Activated T-cell treated with anti-CD3 and anti-CD28 coated beads, Interleukin-2, amount 50 U/mL, for 4 hours (primary cell): ENCODE measurements at regions not wholly inside any gene's neighbourhood (a gene's known extent, or its start where the extent isn't known, plus 50 kb on each side); places are given as distances from the start of the nearest gene placed in this dataset.
"Not testable (repeated sequence)": the region's sequence is repeated elsewhere in the genome, so short reads cannot be mapped to it uniquely, and the experiment has no call there.

Source experiments
- ATAC-seq, 2 donors: fragments of 200-7000 bp; cut with Tn5 transposase; one replicate each; pipeline ENCODE4 v1.10.0; 2021
- DNase-seq: peaks from one replicate; pipeline ENCODE4 v3.0.0-alpha.2; 2020
- H3K27me3 Mint-ChIP-seq: one replicate; pipeline ENCODE4 v1.8.0; 2021; ENCODE audit warnings: low read depth, mixed read lengths
- H3K36me3 Mint-ChIP-seq: one replicate; pipeline ENCODE4 v1.8.0; 2022; ENCODE audit warnings: mixed read lengths; ENCODE audit not compliant: insufficient read depth
- H3K4me1 Mint-ChIP-seq: one replicate; pipeline ENCODE4 v1.8.0; 2021; ENCODE audit warnings: low read depth, mixed read lengths
- H3K4me3 Mint-ChIP-seq: one replicate; pipeline ENCODE4 v1.8.0; 2021; ENCODE audit warnings: mild to moderate bottlenecking, moderate library complexity, mixed read lengths
- H3K9me3 Mint-ChIP-seq: one replicate; pipeline ENCODE4 v1.8.0; 2021; ENCODE audit warnings: mixed read lengths

GRCh38 chr10:34895046-34895445 lies 80.0 kb upstream of the PARD3 start:
- not testable (repeated sequence) for H3K9me3 Mint-ChIP-seq, H3K36me3 Mint-ChIP-seq, DNase-seq, H3K4me3 Mint-ChIP-seq, ATAC-seq, H3K4me1 Mint-ChIP-seq
- H3K27me3 Mint-ChIP-seq, result peaks cover 17% of the 10 kb centered on the region

GRCh38 chr10:34892521-34892920 lies 77.4 kb upstream of the PARD3 start:
- DNase-seq, ATAC-seq, H3K4me1 Mint-ChIP-seq, H3K9me3 Mint-ChIP-seq, H3K4me3 Mint-ChIP-seq, H3K36me3 Mint-ChIP-seq: not testable (repeated sequence)
- peaks cover 15% of the 10 kb centered on the region for H3K27me3 Mint-ChIP-seq

- Mint-ChIP-seq H3K36me3 (no peaks in the 10 kb centered on the region), H3K9me3 (no peaks in the 10 kb centered on the region), H3K4me3 (no peak overlapping the region), H3K27me3 (peaks cover 11% of the 10 kb centered on the region), H3K4me1 (no peaks in the 10 kb centered on the region)
- no peak for ATAC-seq
- no peak for DNase-seq
Observed at GRCh38 chr10:34890939-34891338, 75.8 kb upstream of the PARD3 start.

- H3K27me3 Mint-ChIP-seq, result peaks cover 6% of the 10 kb centered on the region
- no peaks in the 10 kb centered on the region for H3K9me3 Mint-ChIP-seq
- ATAC-seq (no peak), DNase-seq (no peak)
- H3K4me1 Mint-ChIP-seq, result no peaks in the 10 kb centered on the region
- no peaks in the 10 kb centered on the region for H3K36me3 Mint-ChIP-seq
- H3K4me3 Mint-ChIP-seq, result no peak overlapping the region
Observed at GRCh38 chr10:34889004-34889869, 74.1 kb upstream of the PARD3 start.

- ATAC-seq (no peak), DNase-seq (no peak)
- H3K4me1 Mint-ChIP-seq, result no peaks in the 10 kb centered on the region
- no peaks in the 10 kb centered on the region for H3K36me3 Mint-ChIP-seq
- no peaks in the 10 kb centered on the region for H3K27me3 Mint-ChIP-seq
- no peak overlapping the region for H3K4me3 Mint-ChIP-seq
- no peaks in the 10 kb centered on the region for H3K9me3 Mint-ChIP-seq
Observed at GRCh38 chr10:34886906-34887642, 72.0 kb upstream of the PARD3 start.

GRCh38 chr10:34885898-34886297 lies 70.8 kb upstream of the PARD3 start:
- Mint-ChIP-seq H3K27me3 (no peaks in the 10 kb centered on the region), H3K4me3 (no peak overlapping the region), H3K4me1 (no peaks in the 10 kb centered on the region), H3K9me3 (no peaks in the 10 kb centered on the region), H3K36me3 (no peaks in the 10 kb centered on the region)
- ATAC-seq (no peak), DNase-seq (no peak)

- no peaks in the 10 kb centered on the region for H3K9me3 Mint-ChIP-seq
- no peak overlapping the region for H3K4me3 Mint-ChIP-seq
- no peak for ATAC-seq
- no peaks in the 10 kb centered on the region for H3K36me3 Mint-ChIP-seq
- no peak for DNase-seq
- no peaks in the 10 kb centered on the region for H3K4me1 Mint-ChIP-seq
- H3K27me3 Mint-ChIP-seq, result no peaks in the 10 kb centered on the region
Observed at GRCh38 chr10:34885011-34885410, 69.9 kb upstream of the PARD3 start.

GRCh38 chr10:34884272-34884952 lies 69.3 kb upstream of the PARD3 start:
- no peak for ATAC-seq
- no peak for DNase-seq
- Mint-ChIP-seq H3K9me3 (no peaks in the 10 kb centered on the region), H3K36me3 (no peaks in the 10 kb centered on the region), H3K4me3 (no peak overlapping the region), H3K4me1 (no peaks in the 10 kb centered on the region), H3K27me3 (no peaks in the 10 kb centered on the region)

- H3K27me3 Mint-ChIP-seq, result no peaks in the 10 kb centered on the region
- no peak for DNase-seq
- H3K36me3 Mint-ChIP-seq, result no peaks in the 10 kb centered on the region
- no peak for ATAC-seq
- no peaks in the 10 kb centered on the region for H3K9me3 Mint-ChIP-seq
- no peak overlapping the region for H3K4me3 Mint-ChIP-seq
- no peaks in the 10 kb centered on the region for H3K4me1 Mint-ChIP-seq
Observed at GRCh38 chr10:34880817-34881216, 65.7 kb upstream of the PARD3 start.

GRCh38 chr10:34878651-34879050 lies 63.6 kb upstream of the PARD3 start:
- H3K36me3 Mint-ChIP-seq, H3K4me1 Mint-ChIP-seq, DNase-seq, H3K9me3 Mint-ChIP-seq, H3K4me3 Mint-ChIP-seq, H3K27me3 Mint-ChIP-seq, ATAC-seq: not testable (repeated sequence)

- Mint-ChIP-seq H3K4me1 (no peaks in the 10 kb centered on the region), H3K36me3 (no peaks in the 10 kb centered on the region), H3K4me3 (no peak overlapping the region), H3K9me3 (no peaks in the 10 kb centered on the region), H3K27me3 (peaks cover 7% of the 10 kb centered on the region)
- ATAC-seq, result no peak
- DNase-seq, result no peak
Observed at GRCh38 chr10:34875061-34875460, 60.0 kb upstream of the PARD3 start.

GRCh38 chr10:34872820-34873219 lies 57.7 kb upstream of the PARD3 start:
- H3K4me1 Mint-ChIP-seq, result no peaks in the 10 kb centered on the region
- H3K36me3 Mint-ChIP-seq, result no peaks in the 10 kb centered on the region
- ATAC-seq (no peak), DNase-seq (no peak)
- no peak overlapping the region for H3K4me3 Mint-ChIP-seq
- peaks cover 12% of the 10 kb centered on the region for H3K27me3 Mint-ChIP-seq
- no peaks in the 10 kb centered on the region for H3K9me3 Mint-ChIP-seq

GRCh38 chr10:34869135-34869836 lies 54.2 kb upstream of the PARD3 start:
- H3K4me1 Mint-ChIP-seq, result no peaks in the 10 kb centered on the region
- H3K36me3 Mint-ChIP-seq, result no peaks in the 10 kb centered on the region
- peaks cover 13% of the 10 kb centered on the region for H3K27me3 Mint-ChIP-seq
- no peak overlapping the region for H3K4me3 Mint-ChIP-seq
- ATAC-seq (no peak), DNase-seq (no peak)
- H3K9me3 Mint-ChIP-seq, result no peaks in the 10 kb centered on the region

GRCh38 chr10:34868589-34868988 lies 53.5 kb upstream of the PARD3 start:
- no peaks in the 10 kb centered on the region for H3K4me1 Mint-ChIP-seq
- H3K4me3 Mint-ChIP-seq, result no peak overlapping the region
- ATAC-seq (no peak), DNase-seq (no peak)
- H3K9me3 Mint-ChIP-seq, result no peaks in the 10 kb centered on the region
- H3K27me3 Mint-ChIP-seq, result peaks cover 13% of the 10 kb centered on the region
- no peaks in the 10 kb centered on the region for H3K36me3 Mint-ChIP-seq
